Keratinocyte (primary cell): ENCODE measurements at regions not wholly inside any gene's neighbourhood (a gene's known extent, or its start where the extent isn't known, plus 50 kb on each side); places are given as distances from the start of the nearest gene placed in this dataset.

Experiments used
- DNase-seq: peaks from one replicate; pipeline ENCODE4 v3.0.0-alpha.2; 2011; ENCODE audit warnings: low read depth, missing footprints, low spot score
- FAIRE-seq: peaks from 2 replicates; lab custom pipeline; 2011; peaks lifted over from hg19 to GRCh38; lab: Jason Lieb, UNC
- H2AFZ ChIP-seq: 2 replicates; pipeline ENCODE4 v1.6.0; 2012; ENCODE audit warnings: low read length, control low read depth, inconsistent platforms; ENCODE audit not compliant: control insufficient read depth
- H3K27ac ChIP-seq: 2 replicates; pipeline ENCODE4 v1.5.1; 2011; ENCODE audit warnings: low read length; ENCODE audit not compliant: control insufficient read depth, insufficient read depth
- H3K27me3 ChIP-seq: 3 replicates; pipeline ENCODE4 v1.6.0; 2011; ENCODE audit warnings: low read length; ENCODE audit not compliant: control insufficient read depth, insufficient read depth; ENCODE audit errors: extremely low read depth
- H3K36me3 ChIP-seq, 2 experiments: 2 replicates in 1 of 2; 3 replicates in 1 of 2; pipeline ENCODE4 v1.5.1; 2011; ENCODE audit warnings: low read length in 2 of 2, mild to moderate bottlenecking in 1 of 2; ENCODE audit not compliant: control insufficient read depth in 2 of 2, insufficient read depth in 2 of 2; ENCODE audit errors: extremely low read depth in 1 of 2
- H3K4me1 ChIP-seq: 3 replicates; pipeline ENCODE4 v1.5.1; 2011; ENCODE audit warnings: low read length; ENCODE audit not compliant: control insufficient read depth, insufficient read depth; ENCODE audit errors: extremely low read depth
- H3K4me2 ChIP-seq: 3 replicates; pipeline ENCODE4 v1.6.0; 2011; ENCODE audit warnings: low read depth, low read length; ENCODE audit not compliant: control insufficient read depth, insufficient read depth; ENCODE audit errors: extremely low read depth
- H3K4me3 ChIP-seq, 3 experiments: fragments of 200-600 bp in 1 of 3; sonication (generic) in 1 of 3; 2 replicates in 2 of 3; 3 replicates in 1 of 3; pipeline ENCODE4 v1.5.1; 2011 to 2016; ENCODE audit warnings: low read length in 3 of 3, mild to moderate bottlenecking in 3 of 3, control low read depth in 2 of 3, inconsistent platforms in 1 of 3, low read depth in 1 of 3, mixed read lengths in 1 of 3, mixed run types in 1 of 3, moderate library complexity in 1 of 3; ENCODE audit not compliant: control insufficient read depth in 2 of 3, insufficient read depth in 2 of 3; ENCODE audit errors: extremely low read depth in 1 of 3
- H3K79me2 ChIP-seq: 2 replicates; pipeline ENCODE4 v1.6.0; 2012; ENCODE audit warnings: low read length; ENCODE audit not compliant: control insufficient read depth, insufficient read depth
- H3K9ac ChIP-seq: 3 replicates; pipeline ENCODE4 v1.6.0; 2011; ENCODE audit warnings: low read length; ENCODE audit not compliant: control insufficient read depth, insufficient read depth; ENCODE audit errors: extremely low read depth
- H3K9me1 ChIP-seq: 3 replicates; pipeline ENCODE4 v1.6.0; 2011; ENCODE audit warnings: low read length; ENCODE audit not compliant: control insufficient read depth, insufficient read depth; ENCODE audit errors: extremely low read depth
- H3K9me3 ChIP-seq: 2 replicates; pipeline ENCODE4 v1.5.1; 2012; ENCODE audit warnings: low read depth, low read length; ENCODE audit not compliant: control insufficient read depth
- H4K20me1 ChIP-seq: 3 replicates; pipeline ENCODE4 v1.6.0; 2011; ENCODE audit warnings: low read length; ENCODE audit not compliant: control insufficient read depth, insufficient read depth; ENCODE audit errors: extremely low read depth
- EZH2 ChIP-seq: IDR thresholded peaks from one replicate; pipeline ENCODE4 v1.6.1; 2012; ENCODE audit warnings: inconsistent platforms, mild to moderate bottlenecking, low read length, moderate library complexity
- dilution Hi-C: fragments of 300-500 bp; cut with MboI; formaldehyde crosslinking; loops from one replicate; pipeline ENCODE4 v1.7.0; 2020; ENCODE audit warnings: low sequenced_read_pairs; ENCODE audit not compliant: extremely low pct_ligation_motif_present
- TF ChIP-seq, protein P1 (sequence below), 3 experiments: IDR thresholded peaks in 1 of 3; conservative IDR thresholded peaks in 1 of 3; optimal IDR thresholded peaks in 1 of 3; 2 replicates in 2 of 3; 3 replicates in 1 of 3; pipeline versions ENCODE3 to v1.5.1; 2011; ENCODE audit warnings: low read length in 3 of 3, mild to moderate bottlenecking in 3 of 3, moderate library complexity in 2 of 3, control low read depth in 1 of 3, inconsistent platforms in 1 of 3; ENCODE audit not compliant: insufficient read depth in 2 of 3; ENCODE audit errors: extremely low read depth in 1 of 3

GRCh38 chr13:88800505-88800904, 1129.3 kb downstream of the SLITRK5 start:
- no peak overlapping the region for H3K4me2 ChIP-seq

GRCh38 chr13:88801361-88801760, 1130.2 kb downstream of the SLITRK5 start:
- no peak overlapping the region for H3K4me2 ChIP-seq
- H3K9me1 ChIP-seq: no peaks in the 10 kb centered on the region
- H3K4me1 ChIP-seq: no peaks in the 10 kb centered on the region
- no peak overlapping the region for H3K4me3 ChIP-seq
- no peak overlapping the region for H3K27ac ChIP-seq
- H4K20me1 ChIP-seq: no peaks in the 10 kb centered on the region
- H3K27me3 ChIP-seq: no peaks in the 10 kb centered on the region
- H3K9me3 ChIP-seq: no peaks in the 10 kb centered on the region
- no peak overlapping the region for H2AFZ ChIP-seq
- H3K9ac ChIP-seq: no peak overlapping the region
- FAIRE-seq: no peak
- H3K79me2 ChIP-seq: no peaks in the 10 kb centered on the region
- no peaks in the 10 kb centered on the region for H3K36me3 ChIP-seq
- TF ChIP-seq, protein P1, sequence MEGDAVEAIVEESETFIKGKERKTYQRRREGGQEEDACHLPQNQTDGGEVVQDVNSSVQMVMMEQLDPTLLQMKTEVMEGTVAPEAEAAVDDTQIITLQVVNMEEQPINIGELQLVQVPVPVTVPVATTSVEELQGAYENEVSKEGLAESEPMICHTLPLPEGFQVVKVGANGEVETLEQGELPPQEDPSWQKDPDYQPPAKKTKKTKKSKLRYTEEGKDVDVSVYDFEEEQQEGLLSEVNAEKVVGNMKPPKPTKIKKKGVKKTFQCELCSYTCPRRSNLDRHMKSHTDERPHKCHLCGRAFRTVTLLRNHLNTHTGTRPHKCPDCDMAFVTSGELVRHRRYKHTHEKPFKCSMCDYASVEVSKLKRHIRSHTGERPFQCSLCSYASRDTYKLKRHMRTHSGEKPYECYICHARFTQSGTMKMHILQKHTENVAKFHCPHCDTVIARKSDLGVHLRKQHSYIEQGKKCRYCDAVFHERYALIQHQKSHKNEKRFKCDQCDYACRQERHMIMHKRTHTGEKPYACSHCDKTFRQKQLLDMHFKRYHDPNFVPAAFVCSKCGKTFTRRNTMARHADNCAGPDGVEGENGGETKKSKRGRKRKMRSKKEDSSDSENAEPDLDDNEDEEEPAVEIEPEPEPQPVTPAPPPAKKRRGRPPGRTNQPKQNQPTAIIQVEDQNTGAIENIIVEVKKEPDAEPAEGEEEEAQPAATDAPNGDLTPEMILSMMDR (optimal IDR thresholded peaks at IDR 0.05 in 1 of 3, IDR thresholded peaks at IDR 0.05 in 1 of 3, conservative IDR thresholded peaks at IDR 0.05 in 1 of 3; ENCODE audit: extremely low read depth in 1 of 3, insufficient read depth in 2 of 3, low read length in 3 of 3): no peak
- TF ChIP-seq EZH2: no peak
- DNase-seq: no peak
- dilution Hi-C loops: no loop called here

More at GRCh38 chr13:88800505-88800904, 1129.3 kb downstream of the SLITRK5 start:
- TF ChIP-seq EZH2: no peak
- TF ChIP-seq, protein P1 (optimal IDR thresholded peaks at IDR 0.05 in 1 of 3, IDR thresholded peaks at IDR 0.05 in 1 of 3, conservative IDR thresholded peaks at IDR 0.05 in 1 of 3; ENCODE audit: extremely low read depth in 1 of 3, insufficient read depth in 2 of 3, low read length in 3 of 3): no peak
- dilution Hi-C loops: no loop called here
- no peak overlapping the region for H2AFZ ChIP-seq
- FAIRE-seq: no peak
- H4K20me1 ChIP-seq: no peaks in the 10 kb centered on the region
- H3K9me3 ChIP-seq: no peaks in the 10 kb centered on the region
- H3K36me3 ChIP-seq: no peaks in the 10 kb centered on the region
- H3K27me3 ChIP-seq: no peaks in the 10 kb centered on the region
- no peaks in the 10 kb centered on the region for H3K9me1 ChIP-seq
- no peaks in the 10 kb centered on the region for H3K4me1 ChIP-seq
- no peaks in the 10 kb centered on the region for H3K79me2 ChIP-seq
- H3K4me3 ChIP-seq: no peak overlapping the region
- H3K27ac ChIP-seq: no peak overlapping the region
- H3K9ac ChIP-seq: no peak overlapping the region
- no peak for DNase-seq
